Pancreas (tissue), 10 donors: ENCODE measurements at regions not wholly inside any gene's neighbourhood (a gene's known extent, or its start where the extent isn't known, plus 50 kb on each side); places are given as distances from the start of the nearest gene placed in this dataset.

Experiments
- ATAC-seq, 4 donors: fragments of 200-7000 bp; cut with Tn5 transposase; one replicate each; pipeline versions ENCODE4 v1.8.0 to v1.9.1; 2020; ENCODE audit warnings: mild to moderate bottlenecking in 4 of 4, moderate library complexity in 4 of 4
- DNase-seq, 6 donors: peaks; one replicate each; pipeline ENCODE4 v3.0.0-alpha.2; 2020
- FAIRE-seq: peaks from 2 replicates; lab custom pipeline; 2012; peaks lifted over from hg19 to GRCh38; lab: Jason Lieb, UNC
- H3K27ac ChIP-seq, 4 donors: fragments of 200-600 bp; sonication (generic); 1 replicate in 3 of 4; 2 replicates in 1 of 4; pipeline versions ENCODE4 v1.5.0 to v1.8.0; 2020
- H3K27me3 ChIP-seq, 4 donors: fragments of 200-600 bp; one replicate each; pipeline ENCODE4 v1.8.0; 2021
- H3K36me3 ChIP-seq, 3 donors: fragments of 200-600 bp; sonication (generic) in 1 of 3; one replicate each; pipeline versions ENCODE4 v1.5.0 to v1.8.0; 2020 to 2021
- H3K4me1 ChIP-seq, 3 donors: fragments of 200-600 bp; one replicate each; pipeline ENCODE4 v1.8.0; 2021
- H3K4me3 ChIP-seq, 4 donors: fragments of 200-600 bp; sonication (generic) in 2 of 4; one replicate each; pipeline versions ENCODE4 v1.5.0 to v1.8.0; 2020 to 2021
- H3K9me3 ChIP-seq, 4 donors: fragments of 200-600 bp; one replicate each; pipeline ENCODE4 v1.8.0; 2021
- CTCF ChIP-seq, 4 donors: fragments of 200-600 bp; sonication (generic) in 3 of 4; IDR thresholded peaks; one replicate each; pipeline versions ENCODE4 v1.5.0 to v1.8.0; 2021; ENCODE audit warnings: antibody characterized with exemption in 4 of 4
- WGBS, 2 donors: extraction: QIAGEN DNeasy Blood & Tissue Kit; methylation state at CpG; one replicate each; pipeline ENCODE4 v1.1.7; 2013; 5-methylcytosine and 5-hydroxymethylcytosine counted together
- intact Hi-C, 3 donors: fragments of 100-400 bp; cut with DNase I; formaldehyde crosslinking; loops; one replicate each; pipeline versions ENCODE4 v1.11.1 to v1.14.2; 2022
- donor health status: healthy with polysubstance abuse.
- donor health status: DM: no; HTN: no; CAD: no; lungs with moderate emphysema.
- donor health status: DM: no; HTN: no; CAD: no.
- donor health status: control.
- donor health status: control.
- donor health status: Bipolar disorder and iron deficiency.
- donor health status: DM: yes; HTN: yes; CAD: no.
- donor health status: DM: no; HTN: no; CAD: no.
- donor health status: DM: no; HTN: no; CAD: no.
- donor health status: DM: yes; HTN: yes; CAD: no.

- H3K36me3 ChIP-seq = no peaks in the 10 kb centered on the region
- H3K9me3 ChIP-seq = no peaks in the 10 kb centered on the region
- DNase-seq (no peak), ATAC-seq (no peak), FAIRE-seq (no peak)
- 58 to 64% methylated on average over 4 of the region's 4 CpGs for WGBS, 2 donors
- TF ChIP-seq CTCF (IDR thresholded peaks at IDR 0.05) = no peak
- no peak overlapping the region for H3K4me3 ChIP-seq
- intact Hi-C loops = no loop called here
- no peak overlapping the region for H3K27ac ChIP-seq
- H3K27me3 ChIP-seq = no peaks in the 10 kb centered on the region
- H3K4me1 ChIP-seq = no peaks in the 10 kb centered on the region
Observed at GRCh38 chr21:20341431-20341830, 656.8 kb upstream of the NCAM2 start.

DNA sequence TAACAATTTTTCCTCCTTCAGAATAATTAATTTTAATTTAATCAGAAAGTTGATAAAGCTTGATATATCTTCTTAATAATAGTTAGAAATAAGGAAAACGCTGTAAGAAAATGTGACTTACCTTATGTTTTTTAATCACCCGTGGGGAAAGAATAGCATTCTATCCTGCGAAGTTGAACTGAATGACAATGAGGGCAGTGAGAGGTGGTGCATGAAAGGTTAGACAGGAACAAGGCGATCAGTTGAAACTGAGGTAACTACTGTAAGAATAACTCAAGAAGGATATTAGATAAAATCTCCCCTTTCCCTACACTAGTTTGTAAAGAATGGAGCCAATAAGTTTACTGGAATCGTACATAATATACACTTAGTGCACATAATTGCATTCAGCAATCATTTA lies 655.0 kb upstream of the NCAM2 start:
- TF ChIP-seq CTCF (IDR thresholded peaks at IDR 0.05) = no peak
- intact Hi-C loops = no loop called here

GRCh38 chr21:20351138-20351537 lies 647.1 kb upstream of the NCAM2 start:
- 43 to 65% methylated on average over 4 of the region's 4 CpGs for WGBS, 2 donors
- intact Hi-C loops = no loop called here
- TF ChIP-seq CTCF (IDR thresholded peaks at IDR 0.05) = no peak
- Histone ChIP-seq H3K4me3 (no peak overlapping the region), H3K9me3 (no peaks in the 10 kb centered on the region), H3K27ac (no peak overlapping the region), H3K4me1 (no peaks in the 10 kb centered on the region), H3K36me3 (no peaks in the 10 kb centered on the region), H3K27me3 (no peaks in the 10 kb centered on the region)
- ATAC-seq (no peak), DNase-seq (no peak), FAIRE-seq (no peak)

More for the DNA sequence above, 655.0 kb upstream of the NCAM2 start:
- no peak for FAIRE-seq
- H3K4me3 ChIP-seq = no peak overlapping the region
- DNase-seq = no peak
- H3K36me3 ChIP-seq = no peaks in the 10 kb centered on the region
- H3K27me3 ChIP-seq = no peaks in the 10 kb centered on the region
- no peaks in the 10 kb centered on the region for H3K4me1 ChIP-seq
- ATAC-seq = no peak
- no peak overlapping the region for H3K27ac ChIP-seq
- 74 to 88% methylated on average over 5 of the region's 5 CpGs for WGBS, 2 donors
- H3K9me3 ChIP-seq = no peaks in the 10 kb centered on the region

DNA sequence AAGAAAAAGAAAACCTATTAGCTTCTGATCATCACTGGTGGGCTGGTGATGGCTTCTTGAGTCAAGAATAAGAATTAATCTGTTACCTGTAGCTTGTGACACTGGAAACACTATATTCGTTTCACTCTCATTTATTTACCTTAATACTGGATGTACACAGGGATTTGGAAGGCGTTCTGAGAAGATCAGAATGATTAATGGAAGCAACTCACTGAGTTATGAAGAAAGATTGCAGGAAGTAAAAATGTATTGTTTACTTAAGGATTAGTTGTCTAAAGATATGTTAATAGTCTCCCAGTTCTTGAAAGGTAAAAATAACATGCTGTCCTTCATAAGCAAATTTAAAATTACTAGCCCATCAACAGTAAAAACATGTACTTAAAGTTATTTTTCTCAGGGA lies 644.9 kb upstream of the NCAM2 start:
- WGBS, 2 donors = 1 to 7% methylated on average over 2 of the region's 2 CpGs
- no peaks in the 10 kb centered on the region for H3K9me3 ChIP-seq
- no peaks in the 10 kb centered on the region for H3K27me3 ChIP-seq
- H3K4me3 ChIP-seq = no peak overlapping the region
- no peaks in the 10 kb centered on the region for H3K4me1 ChIP-seq
- ATAC-seq = peak in 2 of 4 donors; percentile 34 to 37
- no peak for FAIRE-seq
- intact Hi-C loops = no loop called here
- no peak for DNase-seq
- no peak overlapping the region for H3K27ac ChIP-seq
- TF ChIP-seq CTCF (IDR thresholded peaks at IDR 0.05) = no peak
- H3K36me3 ChIP-seq = no peaks in the 10 kb centered on the region

- TF ChIP-seq CTCF (IDR thresholded peaks at IDR 0.05) = no peak
- Histone ChIP-seq H3K36me3 (no peaks in the 10 kb centered on the region), H3K9me3 (no peaks in the 10 kb centered on the region), H3K4me3 (no peak overlapping the region), H3K27me3 (no peaks in the 10 kb centered on the region), H3K4me1 (no peaks in the 10 kb centered on the region), H3K27ac (no peak overlapping the region)
- DNase-seq = no peak
- FAIRE-seq = no peak
- ATAC-seq = no peak
- intact Hi-C loops = no loop called here
- 16 to 31% methylated on average over 4 of the region's 4 CpGs for WGBS, 2 donors
Observed at GRCh38 chr21:20373031-20373430, 625.2 kb upstream of the NCAM2 start.
